Liver (tissue), 8 donors: ENCODE measurements at regions not wholly inside any gene's neighbourhood (a gene's known extent, or its start where the extent isn't known, plus 50 kb on each side); places are given as distances from the start of the nearest gene placed in this dataset.

Experiments used
- DNase-seq: peaks from one replicate; pipeline ENCODE4 v3.0.0-alpha.2; 2017; ENCODE audit warnings: low spot score
- H3K27ac ChIP-seq, 2 donors: one replicate each; pipeline ENCODE4 v1.7.0; 2013; ENCODE audit warnings: inconsistent platforms in 2 of 2, low read length in 2 of 2, control low read depth in 1 of 2, low read depth in 1 of 2, mild to moderate bottlenecking in 1 of 2
- H3K27me3 ChIP-seq, 4 donors: one replicate each; pipeline versions ENCODE4 v1.6.1 to v1.7.0; 2013; ENCODE audit warnings: low read length in 3 of 4, inconsistent platforms in 1 of 4, mild to moderate bottlenecking in 1 of 4, moderate library complexity in 1 of 4; ENCODE audit not compliant: control insufficient read depth in 4 of 4, insufficient read depth in 4 of 4
- H3K36me3 ChIP-seq, 4 donors: one replicate each; pipeline versions ENCODE4 v1.6.1 to v1.7.0; 2013; ENCODE audit warnings: low read length in 3 of 4, mild to moderate bottlenecking in 3 of 4, low read depth in 1 of 4, moderate library complexity in 1 of 4; ENCODE audit not compliant: control insufficient read depth in 4 of 4, insufficient read depth in 3 of 4
- H3K4me1 ChIP-seq, 4 donors: one replicate each; pipeline versions ENCODE4 v1.6.1 to v1.7.0; 2013; ENCODE audit warnings: low read length in 3 of 4, mild to moderate bottlenecking in 3 of 4, moderate library complexity in 1 of 4; ENCODE audit not compliant: control insufficient read depth in 4 of 4, insufficient read depth in 4 of 4
- H3K4me3 ChIP-seq, 3 donors: one replicate each; pipeline versions ENCODE4 v1.6.1 to v1.7.0; 2013; ENCODE audit warnings: low read length in 3 of 3, control low read depth in 1 of 3, low read depth in 1 of 3, mild to moderate bottlenecking in 1 of 3
- H3K9ac ChIP-seq, 2 donors: one replicate each; pipeline ENCODE4 v1.7.0; 2013; ENCODE audit warnings: low read length in 2 of 2, mild to moderate bottlenecking in 2 of 2, moderate library complexity in 2 of 2, control low read depth in 1 of 2, low read depth in 1 of 2
- H3K9me3 ChIP-seq, 4 donors: one replicate each; pipeline versions ENCODE4 v1.6.1 to v1.7.0; 2013; ENCODE audit warnings: low read length in 3 of 4; ENCODE audit not compliant: control insufficient read depth in 4 of 4
- ATF3 ChIP-seq: IDR thresholded peaks from 2 replicates; pipeline ENCODE4 v1.6.1; 2016; ENCODE audit warnings: antibody characterized with exemption
- CTCF ChIP-seq: fragments of 150-350 bp; IDR thresholded peaks from 2 replicates; pipeline ENCODE4 v1.5.1; 2017; ENCODE audit warnings: improper control_type of control experiment, low read depth, low read length; ENCODE audit not compliant: missing input control
- EGR1 ChIP-seq, 2 donors: IDR thresholded peaks; 2 replicates each; pipeline ENCODE4 v1.6.1; 2016 to 2018; ENCODE audit warnings: antibody characterized with exemption in 2 of 2, low read depth in 2 of 2
- FOXA1 ChIP-seq: IDR thresholded peaks from 2 replicates; pipeline ENCODE4 v1.6.1; 2016; ENCODE audit warnings: antibody characterized with exemption
- FOXA2 ChIP-seq: IDR thresholded peaks from 2 replicates; pipeline ENCODE4 v1.6.1; 2016; ENCODE audit warnings: antibody characterized with exemption
- GABPA ChIP-seq, 2 donors: IDR thresholded peaks in 1 of 2; conservative IDR thresholded peaks in 1 of 2; 2 replicates each; pipeline ENCODE4 v1.6.1; 2016; ENCODE audit warnings: antibody characterized with exemption in 2 of 2, mild to moderate bottlenecking in 1 of 2, moderate library complexity in 1 of 2
- HNF4A ChIP-seq, 2 donors: conservative IDR thresholded peaks; 2 replicates each; pipeline ENCODE4 v1.6.1; 2016; ENCODE audit warnings: antibody characterized with exemption in 2 of 2, mild to moderate bottlenecking in 2 of 2
- HNF4G ChIP-seq: IDR thresholded peaks from 2 replicates; pipeline ENCODE4 v1.6.1; 2016; ENCODE audit warnings: antibody characterized with exemption
- JUND ChIP-seq, 2 donors: IDR thresholded peaks; 2 replicates each; pipeline ENCODE4 v1.6.1; 2016; ENCODE audit warnings: antibody characterized with exemption in 2 of 2
- MAX ChIP-seq: IDR thresholded peaks from 2 replicates; pipeline ENCODE4 v1.6.1; 2016; ENCODE audit warnings: antibody characterized with exemption
- NR2F2 ChIP-seq: IDR thresholded peaks from 2 replicates; pipeline ENCODE4 v1.6.1; 2016; ENCODE audit warnings: antibody characterized with exemption
- RAD21 ChIP-seq, 2 donors: IDR thresholded peaks; 2 replicates each; pipeline ENCODE4 v1.6.1; 2016; ENCODE audit warnings: antibody characterized with exemption in 2 of 2, mild to moderate bottlenecking in 2 of 2
- REST ChIP-seq: IDR thresholded peaks from 2 replicates; pipeline ENCODE4 v1.6.1; 2016; ENCODE audit warnings: antibody characterized with exemption, mild to moderate bottlenecking
- RXRA ChIP-seq, 2 donors: IDR thresholded peaks; 2 replicates each; pipeline ENCODE4 v1.6.1; 2017 to 2018; ENCODE audit warnings: antibody characterized with exemption in 2 of 2, mild to moderate bottlenecking in 1 of 2
- SP1 ChIP-seq: IDR thresholded peaks from 2 replicates; pipeline ENCODE4 v1.6.1; 2018; ENCODE audit warnings: antibody characterized with exemption, mild to moderate bottlenecking
- TAF1 ChIP-seq: conservative IDR thresholded peaks from 2 replicates; pipeline ENCODE4 v1.6.1; 2016; ENCODE audit warnings: antibody characterized with exemption, mild to moderate bottlenecking
- YY1 ChIP-seq: IDR thresholded peaks from 2 replicates; pipeline ENCODE4 v1.6.1; 2016; ENCODE audit warnings: antibody characterized with exemption, mild to moderate bottlenecking
- ZBTB33 ChIP-seq: IDR thresholded peaks from 2 replicates; pipeline ENCODE4 v1.6.1; 2016; ENCODE audit warnings: antibody characterized with exemption
- WGBS: extraction: QIAGEN DNeasy Blood & Tissue Kit; methylation state at CpG from one replicate; pipeline ENCODE4 v1.1.7; 2013; 5-methylcytosine and 5-hydroxymethylcytosine counted together
- donor health status: healthy.
- donor health status: healthy.
- donor health status: healthy.
- donor health status: healthy.
- donor health status: healthy.

- WGBS, result 35% methylated on average over 1 of the region's 1 CpG
- DNase-seq, result no peak
- no peaks in the 10 kb centered on the region for H3K27me3 ChIP-seq
- no peaks in the 10 kb centered on the region for H3K36me3 ChIP-seq
- no peak overlapping the region for H3K9ac ChIP-seq
- no peak for TF ChIP-seq MAX
- TF ChIP-seq ATF3, result no peak
- no peak for TF ChIP-seq EGR1 (IDR thresholded peaks at IDR 0.05; ENCODE audit: low read depth in 2 of 2)
- TF ChIP-seq YY1, result no peak
- no peak for TF ChIP-seq CTCF
- no peak for TF ChIP-seq JUND (IDR thresholded peaks at IDR 0.05)
- TF ChIP-seq GABPA (IDR thresholded peaks at IDR 0.05 in 1 of 2, conservative IDR thresholded peaks at IDR 0.05 in 1 of 2), result no peak
- no peak for TF ChIP-seq REST
- TF ChIP-seq FOXA2, result no peak
- TF ChIP-seq NR2F2, result no peak
- TF ChIP-seq TAF1, result no peak
- no peak for TF ChIP-seq HNF4A (conservative IDR thresholded peaks at IDR 0.05)
- no peak for TF ChIP-seq HNF4G
- TF ChIP-seq RAD21 (IDR thresholded peaks at IDR 0.05), result no peak
- no peak for TF ChIP-seq ZBTB33
- no peak for TF ChIP-seq SP1
- no peak for TF ChIP-seq RXRA (IDR thresholded peaks at IDR 0.05)
- no peak for TF ChIP-seq FOXA1
- H3K27ac ChIP-seq, result no peak overlapping the region
- H3K4me3 ChIP-seq, result no peak overlapping the region
- H3K9me3 ChIP-seq, result no peaks in the 10 kb centered on the region
- H3K4me1 ChIP-seq, result no peaks in the 10 kb centered on the region
Measured at GRCh38 chr11:109606256-109606655, 184.3 kb downstream of the C11orf87 start.
